ENCODE measurements at regions not wholly inside any gene's neighbourhood (a gene's known extent, or its start where the extent isn't known, plus 50 kb on each side); places are given as distances from the start of the nearest gene placed in this dataset.

DNA sequence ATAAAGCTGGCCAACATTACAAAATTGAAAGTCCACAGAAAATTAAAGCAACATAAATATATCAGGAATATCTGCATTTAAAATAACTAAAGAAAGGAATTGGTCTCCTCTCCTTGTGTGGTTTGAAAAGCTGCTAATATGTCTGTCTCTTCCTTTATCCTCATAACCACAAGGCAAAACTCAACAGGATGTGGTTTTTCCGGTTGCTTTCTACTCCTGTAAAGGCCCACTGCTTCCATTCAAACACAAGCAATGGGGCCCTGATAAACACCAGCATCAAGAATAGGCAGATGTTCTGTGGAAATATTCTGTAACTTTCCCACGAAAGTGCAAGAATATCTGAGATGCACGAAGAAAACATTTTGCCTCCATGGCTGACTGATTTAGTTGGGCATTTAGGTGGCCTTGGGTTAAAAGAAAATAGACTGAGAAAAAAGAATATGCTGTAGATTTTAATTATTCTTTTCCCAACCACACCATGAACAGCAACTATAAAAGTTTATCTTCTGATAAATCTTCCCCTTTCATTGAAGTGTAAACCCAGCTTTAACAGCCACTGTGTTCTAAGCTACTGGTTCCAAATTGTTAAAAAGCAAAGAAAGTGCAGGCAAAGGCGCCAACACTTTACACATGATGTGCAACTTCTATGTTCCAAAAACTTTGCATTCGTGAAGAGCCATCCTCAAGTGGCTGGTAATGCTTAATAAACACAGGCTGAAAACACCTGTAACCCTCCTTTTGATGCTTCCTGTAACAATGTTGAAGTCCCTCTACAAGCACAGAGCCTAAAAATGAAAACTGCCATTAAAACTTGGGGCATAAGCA, 50.5 kb upstream of the NDST3 start:
- TF ChIP-seq, protein P1, sequence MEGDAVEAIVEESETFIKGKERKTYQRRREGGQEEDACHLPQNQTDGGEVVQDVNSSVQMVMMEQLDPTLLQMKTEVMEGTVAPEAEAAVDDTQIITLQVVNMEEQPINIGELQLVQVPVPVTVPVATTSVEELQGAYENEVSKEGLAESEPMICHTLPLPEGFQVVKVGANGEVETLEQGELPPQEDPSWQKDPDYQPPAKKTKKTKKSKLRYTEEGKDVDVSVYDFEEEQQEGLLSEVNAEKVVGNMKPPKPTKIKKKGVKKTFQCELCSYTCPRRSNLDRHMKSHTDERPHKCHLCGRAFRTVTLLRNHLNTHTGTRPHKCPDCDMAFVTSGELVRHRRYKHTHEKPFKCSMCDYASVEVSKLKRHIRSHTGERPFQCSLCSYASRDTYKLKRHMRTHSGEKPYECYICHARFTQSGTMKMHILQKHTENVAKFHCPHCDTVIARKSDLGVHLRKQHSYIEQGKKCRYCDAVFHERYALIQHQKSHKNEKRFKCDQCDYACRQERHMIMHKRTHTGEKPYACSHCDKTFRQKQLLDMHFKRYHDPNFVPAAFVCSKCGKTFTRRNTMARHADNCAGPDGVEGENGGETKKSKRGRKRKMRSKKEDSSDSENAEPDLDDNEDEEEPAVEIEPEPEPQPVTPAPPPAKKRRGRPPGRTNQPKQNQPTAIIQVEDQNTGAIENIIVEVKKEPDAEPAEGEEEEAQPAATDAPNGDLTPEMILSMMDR (IDR thresholded peaks at IDR 0.05): no peak
- TF ChIP-seq, protein P2, sequence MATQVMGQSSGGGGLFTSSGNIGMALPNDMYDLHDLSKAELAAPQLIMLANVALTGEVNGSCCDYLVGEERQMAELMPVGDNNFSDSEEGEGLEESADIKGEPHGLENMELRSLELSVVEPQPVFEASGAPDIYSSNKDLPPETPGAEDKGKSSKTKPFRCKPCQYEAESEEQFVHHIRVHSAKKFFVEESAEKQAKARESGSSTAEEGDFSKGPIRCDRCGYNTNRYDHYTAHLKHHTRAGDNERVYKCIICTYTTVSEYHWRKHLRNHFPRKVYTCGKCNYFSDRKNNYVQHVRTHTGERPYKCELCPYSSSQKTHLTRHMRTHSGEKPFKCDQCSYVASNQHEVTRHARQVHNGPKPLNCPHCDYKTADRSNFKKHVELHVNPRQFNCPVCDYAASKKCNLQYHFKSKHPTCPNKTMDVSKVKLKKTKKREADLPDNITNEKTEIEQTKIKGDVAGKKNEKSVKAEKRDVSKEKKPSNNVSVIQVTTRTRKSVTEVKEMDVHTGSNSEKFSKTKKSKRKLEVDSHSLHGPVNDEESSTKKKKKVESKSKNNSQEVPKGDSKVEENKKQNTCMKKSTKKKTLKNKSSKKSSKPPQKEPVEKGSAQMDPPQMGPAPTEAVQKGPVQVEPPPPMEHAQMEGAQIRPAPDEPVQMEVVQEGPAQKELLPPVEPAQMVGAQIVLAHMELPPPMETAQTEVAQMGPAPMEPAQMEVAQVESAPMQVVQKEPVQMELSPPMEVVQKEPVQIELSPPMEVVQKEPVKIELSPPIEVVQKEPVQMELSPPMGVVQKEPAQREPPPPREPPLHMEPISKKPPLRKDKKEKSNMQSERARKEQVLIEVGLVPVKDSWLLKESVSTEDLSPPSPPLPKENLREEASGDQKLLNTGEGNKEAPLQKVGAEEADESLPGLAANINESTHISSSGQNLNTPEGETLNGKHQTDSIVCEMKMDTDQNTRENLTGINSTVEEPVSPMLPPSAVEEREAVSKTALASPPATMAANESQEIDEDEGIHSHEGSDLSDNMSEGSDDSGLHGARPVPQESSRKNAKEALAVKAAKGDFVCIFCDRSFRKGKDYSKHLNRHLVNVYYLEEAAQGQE (IDR thresholded peaks at IDR 0.05; ENCODE audit: insufficient read depth in 1 of 2, low read depth in 2 of 2, low read length in 1 of 2): no peak
- TF ChIP-seq POLR2AphosphoS5 (IDR thresholded peaks at IDR 0.05; ENCODE audit: low read depth, low read length) (no peak), TCF7L2 (IDR thresholded peaks at IDR 0.05; ENCODE audit: low read depth, low read length) (no peak)
